ENCODE measurements at regions not wholly inside any gene's neighbourhood (a gene's known extent, or its start where the extent isn't known, plus 50 kb on each side); places are given as distances from the start of the nearest gene placed in this dataset.

DNA sequence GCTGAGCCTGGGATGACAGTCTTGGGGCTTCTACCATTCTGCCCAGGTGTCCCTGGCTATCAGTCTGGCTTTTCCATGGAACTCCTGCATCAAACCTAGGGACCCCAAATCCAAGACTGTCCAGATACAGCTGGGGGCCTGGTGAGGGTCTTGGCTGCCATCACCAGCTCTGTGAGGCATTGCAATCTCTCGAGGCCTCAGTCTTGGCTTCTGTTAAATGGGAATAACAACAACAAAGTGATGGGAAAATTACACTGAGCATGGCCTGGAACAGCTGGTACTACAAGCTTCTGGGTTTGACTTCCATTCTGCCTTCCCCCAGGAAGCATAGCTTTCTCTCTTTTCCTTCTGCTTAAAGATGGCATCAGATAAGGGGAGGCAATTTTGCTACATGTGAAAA is 50.0 kb upstream of the LCTL start:
- H3K4me1 ChIP-seq, result peaks cover 30% of the 10 kb centered on the region
- TF ChIP-seq, protein P1, sequence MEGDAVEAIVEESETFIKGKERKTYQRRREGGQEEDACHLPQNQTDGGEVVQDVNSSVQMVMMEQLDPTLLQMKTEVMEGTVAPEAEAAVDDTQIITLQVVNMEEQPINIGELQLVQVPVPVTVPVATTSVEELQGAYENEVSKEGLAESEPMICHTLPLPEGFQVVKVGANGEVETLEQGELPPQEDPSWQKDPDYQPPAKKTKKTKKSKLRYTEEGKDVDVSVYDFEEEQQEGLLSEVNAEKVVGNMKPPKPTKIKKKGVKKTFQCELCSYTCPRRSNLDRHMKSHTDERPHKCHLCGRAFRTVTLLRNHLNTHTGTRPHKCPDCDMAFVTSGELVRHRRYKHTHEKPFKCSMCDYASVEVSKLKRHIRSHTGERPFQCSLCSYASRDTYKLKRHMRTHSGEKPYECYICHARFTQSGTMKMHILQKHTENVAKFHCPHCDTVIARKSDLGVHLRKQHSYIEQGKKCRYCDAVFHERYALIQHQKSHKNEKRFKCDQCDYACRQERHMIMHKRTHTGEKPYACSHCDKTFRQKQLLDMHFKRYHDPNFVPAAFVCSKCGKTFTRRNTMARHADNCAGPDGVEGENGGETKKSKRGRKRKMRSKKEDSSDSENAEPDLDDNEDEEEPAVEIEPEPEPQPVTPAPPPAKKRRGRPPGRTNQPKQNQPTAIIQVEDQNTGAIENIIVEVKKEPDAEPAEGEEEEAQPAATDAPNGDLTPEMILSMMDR (IDR thresholded peaks at IDR 0.05), result no peak
- TF ChIP-seq POLR2AphosphoS5 (IDR thresholded peaks at IDR 0.05; ENCODE audit: insufficient read depth in 1 of 2, low read depth in 1 of 2) (no peak), POLR2A (IDR thresholded peaks at IDR 0.05) (no peak)

DNA sequence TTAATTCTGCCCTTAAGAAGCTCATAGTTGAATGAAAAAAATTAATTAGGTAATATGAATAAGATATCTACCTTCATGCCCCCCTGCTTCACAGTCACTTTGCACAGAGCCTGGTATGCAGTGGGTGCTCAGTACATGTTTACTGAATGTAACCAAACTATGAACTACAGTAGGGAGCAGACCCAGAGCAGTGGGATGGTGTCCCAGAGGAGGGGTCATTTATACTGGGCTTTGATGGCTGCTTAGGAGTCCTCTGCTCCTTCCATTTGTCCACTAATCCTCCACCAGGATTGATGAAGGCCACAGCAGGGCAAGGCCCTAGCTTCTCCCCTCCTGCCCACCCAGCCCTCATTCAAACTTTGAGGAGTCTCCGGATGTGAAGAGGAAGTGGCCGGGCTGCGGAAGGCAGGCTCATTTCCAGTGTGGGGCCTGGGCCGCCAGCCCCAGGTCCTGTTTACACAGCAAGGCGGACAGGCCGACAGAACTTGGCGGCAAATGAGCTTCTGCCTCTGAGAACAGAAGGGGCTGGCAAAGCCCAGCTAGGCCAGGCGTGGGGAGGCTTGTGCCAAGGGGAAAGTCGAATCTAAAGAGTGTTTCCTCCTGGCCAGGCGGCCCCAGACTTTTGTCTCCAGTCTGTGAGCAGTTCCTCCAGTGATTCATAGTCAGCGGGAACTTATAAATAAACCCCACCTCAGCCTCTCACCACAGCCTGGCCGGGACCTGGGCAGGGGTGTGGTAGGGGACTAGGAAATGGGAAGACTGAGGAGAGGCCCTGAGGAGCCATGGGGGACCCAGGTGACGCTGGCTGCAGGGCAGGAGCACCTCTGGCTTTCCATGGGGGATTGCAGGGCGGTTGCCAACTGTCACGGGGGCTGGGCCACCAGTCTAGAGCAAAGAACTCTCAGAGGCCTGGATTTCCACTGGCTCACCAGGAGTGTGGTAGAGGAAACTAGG is 51.6 kb upstream of the LCTL start:
- TF ChIP-seq POLR2A (IDR thresholded peaks at IDR 0.05) (no peak), POLR2AphosphoS5 (IDR thresholded peaks at IDR 0.05; ENCODE audit: insufficient read depth in 1 of 2, low read depth in 1 of 2) (peak; percentile 74 to 82)
- TF ChIP-seq, protein P1 (IDR thresholded peaks at IDR 0.05), result no peak
- peak in 1 of 2 donors; percentile 90 for DNase-seq (ENCODE audit: extremely low spot score in 2 of 2)
- Histone ChIP-seq H3K4me3 (no peak overlapping the region), H3K36me3 (no peaks in the 10 kb centered on the region), H3K9me3 (no peaks in the 10 kb centered on the region), H3K27me3 (no peaks in the 10 kb centered on the region), H3K4me1 (peaks cover 42% of the 10 kb centered on the region), H3K27ac (peak overlapping the region; percentile 83)
- intact Hi-C loops (cut with DNase I), result loop anchor here (5.0 kb wide), 1 partner anchor 235 kb away; no protein-coding TSS in a partner anchor

More for the DNA sequence above, 50.0 kb upstream of the LCTL start:
- H3K27ac ChIP-seq, result no peak overlapping the region
- H3K4me3 ChIP-seq, result no peak overlapping the region
- no peaks in the 10 kb centered on the region for H3K36me3 ChIP-seq
- no peak for DNase-seq (ENCODE audit: extremely low spot score in 2 of 2)
- no peaks in the 10 kb centered on the region for H3K27me3 ChIP-seq
- no peaks in the 10 kb centered on the region for H3K9me3 ChIP-seq
- intact Hi-C loops (cut with DNase I), result loop anchor here (5.0 kb wide), 1 partner anchor 236 kb away; no protein-coding TSS in a partner anchor

DNA sequence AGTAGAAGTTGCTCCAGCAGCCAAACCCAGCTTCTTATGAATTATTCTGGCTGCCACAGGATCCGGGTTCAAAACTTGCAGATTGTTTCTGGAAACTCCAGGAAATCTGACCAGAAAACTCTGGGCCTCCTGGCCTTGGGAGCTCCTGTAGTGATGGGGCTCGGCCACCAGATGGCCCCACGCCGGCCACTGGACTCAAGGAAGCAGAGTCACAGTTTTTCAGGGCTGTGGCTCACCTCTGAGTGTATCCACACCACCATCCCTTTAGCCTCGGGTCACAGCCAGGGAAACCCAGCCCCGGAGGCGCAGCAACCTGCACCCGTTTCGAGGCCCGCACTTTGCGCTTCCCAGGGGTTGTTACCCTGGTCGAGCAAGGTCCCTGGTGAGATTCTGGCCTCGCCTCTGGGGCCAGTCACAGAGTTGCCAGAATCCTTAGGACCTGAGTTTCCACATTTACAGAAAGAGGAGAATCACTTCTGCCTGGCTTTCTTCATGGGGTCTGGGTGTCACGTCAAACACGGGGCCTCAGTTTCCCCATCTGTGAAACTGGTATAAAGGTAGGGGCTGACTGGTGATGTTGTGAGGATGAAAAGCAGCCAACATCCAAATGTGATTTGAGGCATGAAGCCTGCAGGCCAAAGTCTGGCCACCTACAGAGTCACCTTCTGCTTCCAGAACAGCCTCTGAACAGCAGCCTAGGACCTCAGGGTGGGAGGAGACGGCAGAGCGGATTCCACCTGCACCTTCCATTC is 53.5 kb upstream of the LCTL start:
- no peaks in the 10 kb centered on the region for H3K27me3 ChIP-seq
- no peak for DNase-seq (ENCODE audit: extremely low spot score in 2 of 2)
- H3K4me3 ChIP-seq, result no peak overlapping the region
- H3K36me3 ChIP-seq, result no peaks in the 10 kb centered on the region
- peaks cover 50% of the 10 kb centered on the region for H3K4me1 ChIP-seq
- H3K9me3 ChIP-seq, result no peaks in the 10 kb centered on the region
- intact Hi-C loops (cut with DNase I), result loop anchor here (5.0 kb wide), 1 partner anchor 233 kb away; no protein-coding TSS in a partner anchor
- TF ChIP-seq POLR2AphosphoS5 (IDR thresholded peaks at IDR 0.05; ENCODE audit: insufficient read depth in 1 of 2, low read depth in 1 of 2), result peak; percentile 12 to 19
- TF ChIP-seq POLR2A (IDR thresholded peaks at IDR 0.05), result no peak
- TF ChIP-seq, protein P1 (IDR thresholded peaks at IDR 0.05), result peak; percentile 73 to 86 (median 80)
- H3K27ac ChIP-seq, result peak overlapping the region; percentile 83

DNA sequence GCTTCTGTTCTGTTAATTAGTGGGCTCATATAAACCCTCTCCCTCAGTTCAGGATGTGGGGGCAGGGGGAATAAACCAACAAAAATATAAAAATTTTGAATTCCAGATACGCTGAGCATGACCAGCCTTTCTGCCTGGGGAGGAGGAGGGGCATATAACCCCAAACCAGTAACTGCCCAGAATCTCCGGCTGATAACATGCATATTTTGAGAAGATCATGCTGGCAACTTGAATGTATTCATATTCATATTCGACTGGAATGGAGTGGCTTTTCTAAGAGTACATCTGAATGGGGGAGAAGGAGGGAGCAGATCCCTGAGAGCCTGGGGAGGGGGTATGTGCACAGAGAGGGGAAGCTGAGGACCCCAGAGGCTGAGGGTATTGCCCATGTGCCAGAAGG is 54.5 kb upstream of the LCTL start:
- Histone ChIP-seq H3K4me1 (peaks cover 50% of the 10 kb centered on the region), H3K36me3 (no peaks in the 10 kb centered on the region), H3K9me3 (no peaks in the 10 kb centered on the region), H3K27me3 (no peaks in the 10 kb centered on the region), H3K4me3 (no peak overlapping the region), H3K27ac (no peak overlapping the region)
- no peak for DNase-seq (ENCODE audit: extremely low spot score in 2 of 2)
- intact Hi-C loops (cut with DNase I), result loop anchor here (5.0 kb wide), 1 partner anchor 82 kb away; the partner anchor contains the start of gene SMAD6
- no peak for TF ChIP-seq POLR2AphosphoS5 (IDR thresholded peaks at IDR 0.05; ENCODE audit: insufficient read depth in 1 of 2, low read depth in 1 of 2)

DNA sequence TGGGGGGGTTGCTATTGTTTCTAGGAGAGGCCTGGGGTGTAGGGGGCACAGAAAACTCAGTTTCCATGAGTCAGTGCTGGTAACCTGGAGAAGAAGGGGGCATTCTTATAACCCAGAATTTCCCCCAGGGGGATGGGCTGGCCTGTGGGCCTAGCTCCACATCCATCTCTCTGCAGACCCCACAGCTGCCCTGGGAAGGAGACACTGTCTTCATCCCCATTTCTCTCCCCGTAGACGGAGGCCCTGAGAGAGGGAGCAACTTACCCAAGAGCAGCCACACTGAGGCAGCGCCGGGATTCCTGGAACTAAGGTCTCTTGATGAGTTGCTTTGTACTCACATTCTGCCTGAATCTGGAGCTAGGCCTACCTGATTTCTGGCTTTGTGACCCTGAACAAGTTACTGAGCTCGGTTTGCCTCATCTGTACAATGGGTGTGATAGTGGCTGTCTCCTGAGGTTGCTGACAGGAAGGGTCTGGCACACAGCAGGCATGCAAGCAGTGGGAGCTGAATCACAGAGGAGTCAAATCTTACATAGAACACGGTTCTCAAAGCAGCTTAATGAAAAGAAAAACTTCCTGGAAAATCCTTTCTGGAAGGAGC is 55.0 kb upstream of the LCTL start:
- Histone ChIP-seq H3K27ac (no peak overlapping the region), H3K4me1 (peaks cover 50% of the 10 kb centered on the region), H3K36me3 (no peaks in the 10 kb centered on the region), H3K27me3 (no peaks in the 10 kb centered on the region), H3K9me3 (no peaks in the 10 kb centered on the region), H3K4me3 (no peak overlapping the region)
- intact Hi-C loops (cut with DNase I), result loop anchor here (5.0 kb wide), 1 partner anchor 81 kb away; the partner anchor contains the start of gene SMAD6
- TF ChIP-seq, protein P1 (IDR thresholded peaks at IDR 0.05), result no peak
- no peak for TF ChIP-seq POLR2A (IDR thresholded peaks at IDR 0.05)
- TF ChIP-seq POLR2AphosphoS5 (IDR thresholded peaks at IDR 0.05; ENCODE audit: insufficient read depth in 1 of 2, low read depth in 1 of 2), result no peak
- DNase-seq (ENCODE audit: extremely low spot score in 2 of 2), result no peak
